Keratinocyte (primary cell): ENCODE measurements at regions not wholly inside any gene's neighbourhood (a gene's known extent, or its start where the extent isn't known, plus 50 kb on each side); places are given as distances from the start of the nearest gene placed in this dataset.

Source experiments
- DNase-seq: peaks from one replicate; pipeline ENCODE4 v3.0.0-alpha.2; 2011; ENCODE audit warnings: low read depth, missing footprints, low spot score
- FAIRE-seq: peaks from 2 replicates; lab custom pipeline; 2011; peaks lifted over from hg19 to GRCh38; lab: Jason Lieb, UNC
- H2AFZ ChIP-seq: 2 replicates; pipeline ENCODE4 v1.6.0; 2012; ENCODE audit warnings: low read length, control low read depth, inconsistent platforms; ENCODE audit not compliant: control insufficient read depth
- H3K27ac ChIP-seq: 2 replicates; pipeline ENCODE4 v1.5.1; 2011; ENCODE audit warnings: low read length; ENCODE audit not compliant: control insufficient read depth, insufficient read depth
- H3K27me3 ChIP-seq: 3 replicates; pipeline ENCODE4 v1.6.0; 2011; ENCODE audit warnings: low read length; ENCODE audit not compliant: control insufficient read depth, insufficient read depth; ENCODE audit errors: extremely low read depth
- H3K36me3 ChIP-seq, 2 experiments: 2 replicates in 1 of 2; 3 replicates in 1 of 2; pipeline ENCODE4 v1.5.1; 2011; ENCODE audit warnings: low read length in 2 of 2, mild to moderate bottlenecking in 1 of 2; ENCODE audit not compliant: control insufficient read depth in 2 of 2, insufficient read depth in 2 of 2; ENCODE audit errors: extremely low read depth in 1 of 2
- H3K4me1 ChIP-seq: 3 replicates; pipeline ENCODE4 v1.5.1; 2011; ENCODE audit warnings: low read length; ENCODE audit not compliant: control insufficient read depth, insufficient read depth; ENCODE audit errors: extremely low read depth
- H3K4me2 ChIP-seq: 3 replicates; pipeline ENCODE4 v1.6.0; 2011; ENCODE audit warnings: low read depth, low read length; ENCODE audit not compliant: control insufficient read depth, insufficient read depth; ENCODE audit errors: extremely low read depth
- H3K4me3 ChIP-seq, 3 experiments: fragments of 200-600 bp in 1 of 3; sonication (generic) in 1 of 3; 2 replicates in 2 of 3; 3 replicates in 1 of 3; pipeline ENCODE4 v1.5.1; 2011 to 2016; ENCODE audit warnings: low read length in 3 of 3, mild to moderate bottlenecking in 3 of 3, control low read depth in 2 of 3, inconsistent platforms in 1 of 3, low read depth in 1 of 3, mixed read lengths in 1 of 3, mixed run types in 1 of 3, moderate library complexity in 1 of 3; ENCODE audit not compliant: control insufficient read depth in 2 of 3, insufficient read depth in 2 of 3; ENCODE audit errors: extremely low read depth in 1 of 3
- H3K79me2 ChIP-seq: 2 replicates; pipeline ENCODE4 v1.6.0; 2012; ENCODE audit warnings: low read length; ENCODE audit not compliant: control insufficient read depth, insufficient read depth
- H3K9ac ChIP-seq: 3 replicates; pipeline ENCODE4 v1.6.0; 2011; ENCODE audit warnings: low read length; ENCODE audit not compliant: control insufficient read depth, insufficient read depth; ENCODE audit errors: extremely low read depth
- H3K9me1 ChIP-seq: 3 replicates; pipeline ENCODE4 v1.6.0; 2011; ENCODE audit warnings: low read length; ENCODE audit not compliant: control insufficient read depth, insufficient read depth; ENCODE audit errors: extremely low read depth
- H3K9me3 ChIP-seq: 2 replicates; pipeline ENCODE4 v1.5.1; 2012; ENCODE audit warnings: low read depth, low read length; ENCODE audit not compliant: control insufficient read depth
- H4K20me1 ChIP-seq: 3 replicates; pipeline ENCODE4 v1.6.0; 2011; ENCODE audit warnings: low read length; ENCODE audit not compliant: control insufficient read depth, insufficient read depth; ENCODE audit errors: extremely low read depth
- CTCF ChIP-seq, 3 experiments: IDR thresholded peaks in 1 of 3; conservative IDR thresholded peaks in 1 of 3; optimal IDR thresholded peaks in 1 of 3; 2 replicates in 2 of 3; 3 replicates in 1 of 3; pipeline versions ENCODE3 to v1.5.1; 2011; ENCODE audit warnings: low read length in 3 of 3, mild to moderate bottlenecking in 3 of 3, moderate library complexity in 2 of 3, control low read depth in 1 of 3, inconsistent platforms in 1 of 3; ENCODE audit not compliant: insufficient read depth in 2 of 3; ENCODE audit errors: extremely low read depth in 1 of 3
- EZH2 ChIP-seq: IDR thresholded peaks from one replicate; pipeline ENCODE4 v1.6.1; 2012; ENCODE audit warnings: inconsistent platforms, mild to moderate bottlenecking, low read length, moderate library complexity
- dilution Hi-C: fragments of 300-500 bp; cut with MboI; formaldehyde crosslinking; loops from one replicate; pipeline ENCODE4 v1.7.0; 2020; ENCODE audit warnings: low sequenced_read_pairs; ENCODE audit not compliant: extremely low pct_ligation_motif_present
- small RNA-seq, 3 experiments: library from RNA; depleted of rRNA; stranded (forward); fragments of <200 nt; gene quantifications; one replicate each; pipeline ENCODE3, GENCODE V24; 2012; ENCODE audit warnings: low read depth in 3 of 3, low replicate concordance in 1 of 3; ENCODE audit not compliant: insufficient read length in 3 of 3

GRCh38 chr3:67706934-67707333, 52.5 kb upstream of the SUCLG2 start:
- Histone ChIP-seq H4K20me1 (no peaks in the 10 kb centered on the region), H3K36me3 (no peaks in the 10 kb centered on the region), H3K4me2 (no peak overlapping the region), H3K4me1 (no peaks in the 10 kb centered on the region), H3K9ac (no peak overlapping the region), H3K9me3 (no peaks in the 10 kb centered on the region), H3K9me1 (no peaks in the 10 kb centered on the region), H3K27ac (no peak overlapping the region), H3K79me2 (no peaks in the 10 kb centered on the region), H2AFZ (no peak overlapping the region), H3K4me3 (no peak overlapping the region), H3K27me3 (no peaks in the 10 kb centered on the region)
- TF ChIP-seq CTCF (optimal IDR thresholded peaks at IDR 0.05 in 1 of 3, IDR thresholded peaks at IDR 0.05 in 1 of 3, conservative IDR thresholded peaks at IDR 0.05 in 1 of 3; ENCODE audit: extremely low read depth in 1 of 3, insufficient read depth in 2 of 3, low read length in 3 of 3) (no peak), EZH2 (no peak)
- no peak for DNase-seq
- no peak for FAIRE-seq
- dilution Hi-C loops: no loop called here

GRCh38 chr3:67704322-67704721, 49.9 kb upstream of the SUCLG2 start:
- dilution Hi-C loops: no loop called here
- H3K9me3 ChIP-seq: no peaks in the 10 kb centered on the region
- no peaks in the 10 kb centered on the region for H4K20me1 ChIP-seq
- H3K79me2 ChIP-seq: no peaks in the 10 kb centered on the region
- no peaks in the 10 kb centered on the region for H3K27me3 ChIP-seq
- no peak overlapping the region for H3K4me2 ChIP-seq
- no peaks in the 10 kb centered on the region for H3K36me3 ChIP-seq
- H3K9me1 ChIP-seq: no peaks in the 10 kb centered on the region
- FAIRE-seq (no peak), DNase-seq (no peak)
- TF ChIP-seq EZH2 (no peak), CTCF (optimal IDR thresholded peaks at IDR 0.05 in 1 of 3, IDR thresholded peaks at IDR 0.05 in 1 of 3, conservative IDR thresholded peaks at IDR 0.05 in 1 of 3; ENCODE audit: extremely low read depth in 1 of 3, insufficient read depth in 2 of 3, low read length in 3 of 3) (no peak)
- no peaks in the 10 kb centered on the region for H3K4me1 ChIP-seq
- no peak overlapping the region for H2AFZ ChIP-seq
- H3K9ac ChIP-seq: no peak overlapping the region
- H3K4me3 ChIP-seq: no peak overlapping the region
- no peak overlapping the region for H3K27ac ChIP-seq

Small RNA genes lying in the stretch of these regions (small RNA-seq; reads per million reads assigned to genes)
- gene AC107626.1: 0 reads per million in 3 experiments
